ENCODE measurements at regions not wholly inside any gene's neighbourhood (a gene's known extent, or its start where the extent isn't known, plus 50 kb on each side); places are given as distances from the start of the nearest gene placed in this dataset.
A peak's percentile ranks its signal among the peaks of the same experiment; 100 is the strongest.

DNA sequence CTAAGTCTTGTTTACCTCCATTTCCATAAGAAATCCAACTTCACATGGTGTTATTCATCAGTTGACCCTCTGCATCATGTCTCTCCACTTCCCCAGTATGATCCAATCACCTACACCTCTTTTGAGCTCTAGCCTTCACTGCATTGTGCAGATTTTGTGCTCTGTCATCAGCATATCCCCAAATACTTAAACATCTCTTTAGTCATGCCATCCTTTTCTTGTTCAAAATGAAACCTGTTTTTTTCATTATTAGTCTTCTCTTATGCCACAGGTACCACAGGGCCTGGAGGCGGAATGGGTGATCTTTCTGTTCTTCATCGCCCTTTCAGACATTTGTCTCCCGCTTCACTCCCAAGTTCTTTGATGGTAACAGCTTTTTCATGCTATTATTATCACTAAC lies 382.7 kb upstream of the GALNTL6 start:
- in situ Hi-C loops (cut with HindIII; ENCODE audit: low sequenced_read_pairs): no loop called here
- DNase-seq (ENCODE audit: low read depth, low spot score): no peak
- H3K4me3 ChIP-seq (ENCODE audit: low read depth, low read length): no peak overlapping the region
- TF ChIP-seq, protein P1, sequence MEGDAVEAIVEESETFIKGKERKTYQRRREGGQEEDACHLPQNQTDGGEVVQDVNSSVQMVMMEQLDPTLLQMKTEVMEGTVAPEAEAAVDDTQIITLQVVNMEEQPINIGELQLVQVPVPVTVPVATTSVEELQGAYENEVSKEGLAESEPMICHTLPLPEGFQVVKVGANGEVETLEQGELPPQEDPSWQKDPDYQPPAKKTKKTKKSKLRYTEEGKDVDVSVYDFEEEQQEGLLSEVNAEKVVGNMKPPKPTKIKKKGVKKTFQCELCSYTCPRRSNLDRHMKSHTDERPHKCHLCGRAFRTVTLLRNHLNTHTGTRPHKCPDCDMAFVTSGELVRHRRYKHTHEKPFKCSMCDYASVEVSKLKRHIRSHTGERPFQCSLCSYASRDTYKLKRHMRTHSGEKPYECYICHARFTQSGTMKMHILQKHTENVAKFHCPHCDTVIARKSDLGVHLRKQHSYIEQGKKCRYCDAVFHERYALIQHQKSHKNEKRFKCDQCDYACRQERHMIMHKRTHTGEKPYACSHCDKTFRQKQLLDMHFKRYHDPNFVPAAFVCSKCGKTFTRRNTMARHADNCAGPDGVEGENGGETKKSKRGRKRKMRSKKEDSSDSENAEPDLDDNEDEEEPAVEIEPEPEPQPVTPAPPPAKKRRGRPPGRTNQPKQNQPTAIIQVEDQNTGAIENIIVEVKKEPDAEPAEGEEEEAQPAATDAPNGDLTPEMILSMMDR (IDR thresholded peaks at IDR 0.05; ENCODE audit: low read depth, low read length): no peak

DNA sequence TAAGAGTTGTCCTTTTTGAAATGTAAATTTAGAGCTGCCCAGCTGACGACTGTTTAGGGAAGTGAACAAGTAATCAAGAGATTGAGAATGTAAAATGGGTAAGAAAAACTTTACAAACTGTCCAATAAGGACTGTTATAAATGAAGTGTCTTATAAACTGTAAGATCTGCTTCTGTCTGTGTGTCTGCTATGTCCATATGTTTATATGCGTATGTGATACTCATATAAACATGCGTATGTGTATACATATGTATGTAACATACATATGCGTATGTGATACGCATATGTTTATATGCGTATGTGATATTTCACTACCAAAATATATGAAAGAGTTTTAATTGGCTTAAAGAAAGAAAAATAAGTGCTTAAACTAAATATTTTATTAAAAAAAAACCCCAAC lies 416.0 kb upstream of the GALNTL6 start:
- TF ChIP-seq, protein P1 (IDR thresholded peaks at IDR 0.05; ENCODE audit: low read depth, low read length): no peak
- H3K4me3 ChIP-seq (ENCODE audit: low read depth, low read length): no peak overlapping the region
- DNase-seq (ENCODE audit: low read depth, low spot score): no peak
- in situ Hi-C loops (cut with HindIII; ENCODE audit: low sequenced_read_pairs): no loop called here

DNA sequence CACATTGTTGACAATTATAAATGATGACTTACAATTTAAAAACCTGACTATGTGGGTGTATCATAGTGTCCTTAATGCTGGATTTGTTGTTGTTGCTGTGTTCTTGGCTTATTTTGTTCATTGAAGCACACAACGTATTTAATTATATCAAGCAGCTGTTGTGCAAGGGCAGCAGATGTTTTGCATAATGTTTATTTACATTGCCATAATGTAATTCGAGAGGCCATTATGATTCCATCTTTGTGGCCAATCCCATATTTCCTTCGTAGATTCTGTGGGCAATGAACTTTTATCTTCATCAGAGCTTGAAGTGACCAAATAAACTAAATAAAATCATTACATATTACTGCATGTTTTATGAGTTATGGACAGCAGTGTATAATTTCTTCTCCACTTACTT lies 422.6 kb upstream of the GALNTL6 start:
- TF ChIP-seq, protein P1 (IDR thresholded peaks at IDR 0.05; ENCODE audit: low read depth, low read length): no peak
- no peak overlapping the region for H3K4me3 ChIP-seq (ENCODE audit: low read depth, low read length)
- in situ Hi-C loops (cut with HindIII; ENCODE audit: low sequenced_read_pairs): no loop called here
- DNase-seq (ENCODE audit: low read depth, low spot score): no peak

GRCh38 chr4:171378323-171378722 lies 434.9 kb upstream of the GALNTL6 start:
- TF ChIP-seq, protein P1 (IDR thresholded peaks at IDR 0.05; ENCODE audit: low read depth, low read length): no peak
- DNase-seq (ENCODE audit: low read depth, low spot score): peak; percentile 3
- H3K4me3 ChIP-seq (ENCODE audit: low read depth, low read length): no peak overlapping the region
- in situ Hi-C loops (cut with HindIII; ENCODE audit: low sequenced_read_pairs): no loop called here

DNA sequence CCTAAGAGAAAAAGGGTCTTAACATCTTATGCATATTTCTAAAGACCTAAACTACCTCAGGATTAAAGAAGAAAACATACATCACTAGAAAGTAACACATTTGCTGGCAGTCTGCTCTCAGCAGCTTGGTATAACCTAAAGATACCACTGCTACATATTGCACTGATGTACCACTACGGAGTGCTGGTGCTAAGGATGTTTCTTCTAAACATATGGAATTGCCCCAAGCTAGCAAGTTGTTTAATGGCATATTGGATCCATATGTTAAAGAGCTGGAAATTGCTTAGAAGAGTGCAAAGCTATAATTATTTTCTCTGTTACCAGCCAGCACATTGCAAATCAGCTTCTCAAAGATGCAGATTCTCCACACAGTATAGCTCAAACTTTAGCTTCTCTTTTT lies 436.5 kb upstream of the GALNTL6 start:
- no peak overlapping the region for H3K4me3 ChIP-seq (ENCODE audit: low read depth, low read length)
- no peak for DNase-seq (ENCODE audit: low read depth, low spot score)
- in situ Hi-C loops (cut with HindIII; ENCODE audit: low sequenced_read_pairs): no loop called here
- TF ChIP-seq, protein P1 (IDR thresholded peaks at IDR 0.05; ENCODE audit: low read depth, low read length): no peak

- TF ChIP-seq, protein P1 (IDR thresholded peaks at IDR 0.05; ENCODE audit: low read depth, low read length): no peak
- in situ Hi-C loops (cut with HindIII; ENCODE audit: low sequenced_read_pairs): no loop called here
- DNase-seq (ENCODE audit: low read depth, low spot score): peak; percentile 1
- H3K4me3 ChIP-seq (ENCODE audit: low read depth, low read length): no peak overlapping the region
Observed at GRCh38 chr4:171353535-171353934, 459.7 kb upstream of the GALNTL6 start.

GRCh38 chr4:171348090-171348489 lies 465.1 kb upstream of the GALNTL6 start:
- in situ Hi-C loops (cut with HindIII; ENCODE audit: low sequenced_read_pairs): no loop called here
- TF ChIP-seq, protein P1 (IDR thresholded peaks at IDR 0.05; ENCODE audit: low read depth, low read length): no peak
- DNase-seq (ENCODE audit: low read depth, low spot score): no peak
- no peak overlapping the region for H3K4me3 ChIP-seq (ENCODE audit: low read depth, low read length)

Data from astrocyte of the spinal cord (primary cell).